Endodermal cell (in vitro differentiated cells): ENCODE measurements at regions not wholly inside any gene's neighbourhood (a gene's known extent, or its start where the extent isn't known, plus 50 kb on each side); places are given as distances from the start of the nearest gene placed in this dataset.
"Not testable (repeated sequence)": the region's sequence is repeated elsewhere in the genome, so short reads cannot be mapped to it uniquely, and the experiment has no call there.

ENCODE experiments used
- DNase-seq: peaks from one replicate; pipeline ENCODE4 v3.0.0-alpha.2; 2017
- H3K27ac ChIP-seq: 2 replicates; pipeline ENCODE4 v1.5.1; 2013; ENCODE audit warnings: mild to moderate bottlenecking, low read depth, low read length, moderate library complexity
- H3K27me3 ChIP-seq: 2 replicates; pipeline ENCODE4 v1.6.1; 2013; ENCODE audit warnings: mild to moderate bottlenecking, low read length, moderate library complexity; ENCODE audit not compliant: insufficient read depth, control insufficient read depth, poor library complexity, severe bottlenecking
- H3K36me3 ChIP-seq: 2 replicates; pipeline ENCODE4 v1.7.0; 2013; ENCODE audit warnings: mild to moderate bottlenecking, low read length, moderate library complexity; ENCODE audit not compliant: control insufficient read depth, insufficient read depth
- H3K4me1 ChIP-seq: one replicate; pipeline ENCODE4 v1.7.0; 2013; ENCODE audit warnings: low read length; ENCODE audit not compliant: control insufficient read depth, insufficient read depth
- H3K4me3 ChIP-seq: 2 replicates; pipeline ENCODE4 v1.5.1; 2013; ENCODE audit warnings: mild to moderate bottlenecking, low read length, moderate library complexity
- H3K9ac ChIP-seq: 2 replicates; pipeline ENCODE4 v1.6.1; 2013; ENCODE audit warnings: mild to moderate bottlenecking, low read length, moderate library complexity; ENCODE audit not compliant: poor library complexity, severe bottlenecking; ENCODE audit errors: extremely low read depth
- H3K9me3 ChIP-seq: 2 replicates; pipeline ENCODE4 v1.6.1; 2013; ENCODE audit warnings: mild to moderate bottlenecking, low read length, moderate library complexity; ENCODE audit not compliant: control insufficient read depth
- H3K27ac Mint-ChIP-seq: 2 replicates; pipeline ENCODE4 v1.8.0; 2020; ENCODE audit warnings: mixed read lengths
- H3K27me3 Mint-ChIP-seq: 2 replicates; pipeline ENCODE4 v1.8.0; 2021; ENCODE audit warnings: mild to moderate bottlenecking, mixed read lengths; ENCODE audit not compliant: insufficient read depth
- H3K36me3 Mint-ChIP-seq: 2 replicates; pipeline ENCODE4 v1.8.0; 2020; ENCODE audit warnings: low read depth, mixed read lengths
- H3K4me1 Mint-ChIP-seq: 2 replicates; pipeline ENCODE4 v1.8.0; 2020; ENCODE audit warnings: mixed read lengths
- H3K4me3 Mint-ChIP-seq: 2 replicates; pipeline ENCODE4 v1.8.0; 2020; ENCODE audit warnings: mild to moderate bottlenecking, moderate library complexity, mixed read lengths
- H3K9me3 Mint-ChIP-seq: 2 replicates; pipeline ENCODE4 v1.8.0; 2020; ENCODE audit warnings: mild to moderate bottlenecking, mixed read lengths
- CTCF ChIP-seq: fragments of 200-600 bp; sonication (generic); conservative IDR thresholded peaks from 2 replicates; pipeline ENCODE4 v1.5.0; 2021; ENCODE audit warnings: antibody characterized with exemption, mild to moderate bottlenecking
- WGBS, 2 experiments: methylation state at CpG; one replicate each; pipeline versions ENCODE4 v1.1.5 to v1.1.7; 2013; ENCODE audit warnings: missing lambda C conversion rate in 2 of 2, mixed read lengths in 1 of 2; ENCODE audit not compliant: insufficient coverage in 1 of 2, insufficient read length in 1 of 2; 5-methylcytosine and 5-hydroxymethylcytosine counted together

GRCh38 chr18:28256166-28256565 is 79.2 kb upstream of the CDH2 start:
- 80% methylated on average over 1 of the region's 2 CpGs; no CpG with 5 or more reads in 1 of the 2 experiments for WGBS, 2 experiments
- no peak overlapping the region for H3K4me3 Mint-ChIP-seq
- H3K27ac Mint-ChIP-seq, result no peak overlapping the region
- TF ChIP-seq CTCF, result no peak
- H3K36me3 Mint-ChIP-seq, result no peaks in the 10 kb centered on the region
- no peaks in the 10 kb centered on the region for H3K9me3 Mint-ChIP-seq
- no peak overlapping the region for H3K27ac ChIP-seq
- no peak for DNase-seq
- no peaks in the 10 kb centered on the region for H3K36me3 ChIP-seq
- H3K27me3 Mint-ChIP-seq, result no peaks in the 10 kb centered on the region
- peaks cover 6% of the 10 kb centered on the region for H3K4me1 Mint-ChIP-seq
- no peak overlapping the region for H3K9ac ChIP-seq
- no peaks in the 10 kb centered on the region for H3K4me1 ChIP-seq
- no peaks in the 10 kb centered on the region for H3K9me3 ChIP-seq
- no peak overlapping the region for H3K4me3 ChIP-seq
- H3K27me3 ChIP-seq, result no peaks in the 10 kb centered on the region

DNA sequence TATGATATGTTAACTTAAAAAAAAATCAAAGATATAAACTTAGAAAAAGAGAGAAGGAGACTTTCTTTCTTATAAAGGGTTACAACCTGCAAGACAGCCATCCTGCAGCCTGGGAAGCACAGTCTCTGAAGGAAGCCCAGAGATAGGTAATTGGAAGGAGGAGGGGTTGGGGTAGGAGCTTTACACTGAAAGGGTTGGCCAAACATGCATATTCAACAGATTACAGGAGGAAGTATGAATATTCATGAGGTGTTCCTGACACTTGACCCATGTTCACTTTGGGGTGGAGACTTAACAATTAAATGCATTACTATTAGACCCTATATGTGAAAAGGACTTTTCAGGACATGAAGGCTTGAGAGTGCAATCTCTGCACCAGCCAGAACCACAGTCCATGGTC is 71.7 kb upstream of the CDH2 start:
- TF ChIP-seq CTCF, result no peak
- Mint-ChIP-seq H3K27ac (no peak overlapping the region), H3K9me3 (peaks cover 9% of the 10 kb centered on the region), H3K4me3 (no peak overlapping the region), H3K4me1 (peaks cover 4% of the 10 kb centered on the region), H3K27me3 (no peaks in the 10 kb centered on the region), H3K36me3 (no peaks in the 10 kb centered on the region)
- no peak for DNase-seq
- no peaks in the 10 kb centered on the region for H3K36me3 ChIP-seq
- H3K4me1 ChIP-seq, result no peaks in the 10 kb centered on the region
- no peaks in the 10 kb centered on the region for H3K9me3 ChIP-seq
- no peak overlapping the region for H3K4me3 ChIP-seq
- H3K27me3 ChIP-seq, result no peaks in the 10 kb centered on the region
- H3K9ac ChIP-seq, result no peak overlapping the region
- no peak overlapping the region for H3K27ac ChIP-seq

DNA sequence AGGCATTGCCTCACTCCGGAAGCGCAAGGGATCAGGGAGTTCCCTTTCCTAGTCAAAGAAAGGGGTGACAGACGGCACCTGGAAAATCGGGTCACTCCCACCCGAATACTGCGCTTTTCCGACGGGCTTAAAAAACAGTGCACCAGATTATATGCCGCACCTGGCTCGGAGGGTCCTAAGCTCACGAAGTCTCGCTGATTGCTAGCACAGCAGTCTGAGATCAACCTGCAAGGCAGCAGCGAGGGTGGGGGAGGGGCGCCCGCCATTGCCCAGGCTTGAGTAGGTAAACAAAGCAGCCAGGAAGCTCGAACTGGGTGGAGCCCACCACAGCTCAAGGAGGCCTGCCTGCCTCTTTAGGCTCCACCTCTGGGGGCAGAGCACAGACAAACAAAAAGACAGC is 63.7 kb upstream of the CDH2 start:
- 79 to 88% methylated on average over 8 to 14 of the region's 16 CpGs for WGBS, 2 experiments
- not testable (repeated sequence) for H3K4me1 ChIP-seq, H3K4me1 Mint-ChIP-seq, H3K27me3 ChIP-seq, H3K36me3 ChIP-seq, H3K4me3 ChIP-seq, H3K36me3 Mint-ChIP-seq, H3K27ac ChIP-seq, H3K9ac ChIP-seq, H3K9me3 ChIP-seq, H3K27me3 Mint-ChIP-seq
- peak; percentile 77 for DNase-seq
- TF ChIP-seq CTCF, result peak; percentile 12
- peaks cover 34% of the 10 kb centered on the region for H3K9me3 Mint-ChIP-seq
- H3K27ac Mint-ChIP-seq, result peak overlapping the region; percentile 97
- peak overlapping the region; percentile 64 for H3K4me3 Mint-ChIP-seq
